Left ventricle myocardium inferior (tissue), 1 donor: ENCODE measurements at regions not wholly inside any gene's neighbourhood (a gene's known extent, or its start where the extent isn't known, plus 50 kb on each side); places are given as distances from the start of the nearest gene placed in this dataset.

Experiments used
- DNase-seq: peaks from one replicate; pipeline ENCODE4 v3.0.0-alpha.2; 2020
- H3K27ac ChIP-seq: fragments of 200-600 bp; replicated peaks from 2 replicates; pipeline ENCODE4 v1.8.0; 2021
- H3K27me3 ChIP-seq: fragments of 200-600 bp; 2 replicates; pipeline ENCODE4 v1.8.0; 2021; ENCODE audit warnings: low read depth
- H3K36me3 ChIP-seq: fragments of 200-600 bp; 2 replicates; pipeline ENCODE4 v1.8.0; 2021
- H3K4me1 ChIP-seq: fragments of 200-600 bp; 2 replicates; pipeline ENCODE4 v1.8.0; 2021
- H3K4me3 ChIP-seq: fragments of 200-600 bp; 2 replicates; pipeline ENCODE4 v1.8.0; 2021; ENCODE audit warnings: mild to moderate bottlenecking, moderate library complexity
- H3K9me3 ChIP-seq: fragments of 200-600 bp; replicated peaks from 2 replicates; pipeline ENCODE4 v1.8.0; 2021
- CTCF ChIP-seq: fragments of 200-600 bp; IDR thresholded peaks from 2 replicates; pipeline ENCODE4 v1.8.0; 2021; ENCODE audit warnings: antibody characterized with exemption, mild to moderate bottlenecking, borderline replicate concordance
- intact Hi-C: fragments of 100-400 bp; cut with micrococcal nuclease; formaldehyde crosslinking; loops from one replicate; pipeline ENCODE4 v1.11.0; 2022
- donor health status: DM: no; HTN: yes; CAD: no; lungs with severe emphysema.

DNA sequence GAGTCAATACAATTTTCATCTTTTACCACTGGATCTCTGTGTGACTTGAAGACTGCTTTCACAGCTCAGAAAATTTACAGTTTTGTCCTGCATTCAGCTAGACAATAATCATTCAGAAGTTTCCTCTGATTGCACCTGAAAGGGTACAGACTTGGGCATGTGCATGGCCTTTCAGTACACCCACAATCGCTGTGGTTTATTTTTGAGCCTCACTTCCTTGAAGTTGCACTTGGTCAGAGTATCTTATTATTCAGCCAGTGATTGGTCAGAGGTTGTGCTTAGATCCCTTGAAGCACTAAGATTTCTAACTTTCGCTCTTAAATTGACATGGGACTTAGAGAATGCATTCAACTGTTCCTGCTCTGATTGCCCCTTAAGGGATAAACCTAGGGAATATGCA lies 508.2 kb downstream of the FAM181B start:
- Histone ChIP-seq H3K4me3 (no peak overlapping the region), H3K36me3 (no peaks in the 10 kb centered on the region), H3K4me1 (no peaks in the 10 kb centered on the region), H3K27ac (no peak overlapping the region), H3K27me3 (no peaks in the 10 kb centered on the region), H3K9me3 (peaks cover 27% of the 10 kb centered on the region)
- DNase-seq: no peak
- no peak for TF ChIP-seq CTCF
- intact Hi-C loops: no loop called here

DNA sequence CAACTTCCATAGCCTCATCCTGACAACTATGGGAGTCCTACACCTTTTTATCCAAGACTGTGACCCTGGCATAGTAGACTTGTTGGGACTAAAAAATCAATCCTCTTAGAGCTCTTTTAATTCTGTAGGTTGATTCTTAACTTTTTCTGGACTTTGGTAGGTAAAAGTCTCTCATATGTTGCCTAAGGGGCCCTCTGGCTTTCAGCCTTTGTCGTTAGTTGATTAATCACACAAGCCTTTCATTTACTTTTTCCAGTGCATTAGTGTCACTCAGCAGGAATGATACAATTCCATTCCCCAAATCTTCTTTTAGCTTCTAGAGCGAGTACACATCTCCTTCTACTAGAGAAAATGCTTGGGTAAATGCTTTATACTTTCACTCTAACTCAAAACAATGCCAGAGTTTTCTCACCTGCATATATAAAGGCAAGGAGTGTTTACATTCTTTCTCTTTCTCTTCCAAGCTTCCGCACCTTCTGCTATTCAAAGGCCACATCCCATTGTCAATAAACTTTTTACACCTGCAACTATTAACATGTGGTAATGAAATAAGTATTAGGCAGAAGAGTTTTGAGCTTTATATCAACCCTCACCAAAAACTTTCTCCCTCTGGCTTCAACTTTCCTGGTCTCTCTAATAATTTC lies 516.6 kb downstream of the FAM181B start:
- Histone ChIP-seq H3K36me3 (no peaks in the 10 kb centered on the region), H3K4me3 (no peak overlapping the region), H3K27me3 (no peaks in the 10 kb centered on the region), H3K27ac (no peak overlapping the region), H3K4me1 (no peaks in the 10 kb centered on the region), H3K9me3 (no peaks in the 10 kb centered on the region)
- intact Hi-C loops: no loop called here
- TF ChIP-seq CTCF: no peak
- no peak for DNase-seq

DNA sequence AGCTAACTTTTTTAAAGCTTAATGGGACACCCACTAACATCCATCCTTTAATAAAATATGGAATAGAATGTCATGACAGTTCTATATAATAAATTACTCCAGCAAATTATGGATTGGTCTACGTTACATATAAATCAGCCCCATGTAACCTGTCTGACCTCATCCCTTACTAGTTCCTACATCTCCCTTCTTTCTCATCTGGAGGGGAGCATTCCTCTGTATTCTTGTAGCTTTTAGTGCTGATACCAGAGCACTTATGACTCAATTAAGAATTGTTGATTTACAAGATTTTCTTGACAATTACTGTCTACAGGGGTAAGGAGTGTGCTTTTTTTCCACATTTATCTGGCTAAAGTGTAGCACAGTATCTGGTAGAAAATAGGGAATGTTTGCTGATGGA lies 523.7 kb downstream of the FAM181B start:
- Histone ChIP-seq H3K27ac (no peak overlapping the region), H3K4me3 (no peak overlapping the region), H3K36me3 (no peaks in the 10 kb centered on the region), H3K4me1 (no peaks in the 10 kb centered on the region), H3K9me3 (no peaks in the 10 kb centered on the region), H3K27me3 (no peaks in the 10 kb centered on the region)
- DNase-seq: no peak
- intact Hi-C loops: no loop called here
- no peak for TF ChIP-seq CTCF

- intact Hi-C loops: no loop called here
- Histone ChIP-seq H3K36me3 (no peaks in the 10 kb centered on the region), H3K9me3 (peaks cover 3% of the 10 kb centered on the region), H3K4me3 (no peak overlapping the region), H3K27ac (no peak overlapping the region), H3K4me1 (no peaks in the 10 kb centered on the region), H3K27me3 (no peaks in the 10 kb centered on the region)
- no peak for DNase-seq
- no peak for TF ChIP-seq CTCF
These were observed 538.4 kb downstream of the FAM181B start for GRCh38 chr11:82195283-82195682.

GRCh38 chr11:82194521-82194920 lies 539.1 kb downstream of the FAM181B start:
- Histone ChIP-seq H3K4me3 (no peak overlapping the region), H3K36me3 (no peaks in the 10 kb centered on the region), H3K27ac (no peak overlapping the region), H3K9me3 (peaks cover 3% of the 10 kb centered on the region), H3K27me3 (no peaks in the 10 kb centered on the region), H3K4me1 (no peaks in the 10 kb centered on the region)
- DNase-seq: no peak
- TF ChIP-seq CTCF: no peak
- intact Hi-C loops: no loop called here
